C4-2B (cell line): ENCODE measurements at regions not wholly inside any gene's neighbourhood (a gene's known extent, or its start where the extent isn't known, plus 50 kb on each side); places are given as distances from the start of the nearest gene placed in this dataset.

Experiments
- H3K27ac ChIP-seq: fragments of 450-650 bp; 2 replicates; pipeline ENCODE4 v1.5.1; 2017
- CTCF ChIP-seq: fragments of 450-650 bp; conservative IDR thresholded peaks from 2 replicates; pipeline ENCODE4 v1.5.1; 2017; ENCODE audit warnings: mild to moderate bottlenecking
- ZFX ChIP-seq: fragments of 450-650 bp; IDR thresholded peaks from 2 replicates; pipeline ENCODE4 v1.6.1; 2017

GRCh38 chr11:80980227-80980626, 1539.4 kb upstream of the TENM4 start:
- H3K27ac ChIP-seq = no peak overlapping the region
- TF ChIP-seq CTCF (no peak), ZFX (no peak)

- H3K27ac ChIP-seq = no peak overlapping the region
- TF ChIP-seq ZFX (no peak), CTCF (no peak)
Measured at GRCh38 chr11:80973786-80974185, 1533.0 kb upstream of the TENM4 start.

GRCh38 chr11:80970037-80970436, 1529.2 kb upstream of the TENM4 start:
- TF ChIP-seq ZFX (no peak), CTCF (no peak)
- no peak overlapping the region for H3K27ac ChIP-seq

- TF ChIP-seq CTCF (no peak), ZFX (no peak)
- H3K27ac ChIP-seq = no peak overlapping the region
Measured at GRCh38 chr11:80967649-80968048, 1526.8 kb upstream of the TENM4 start.

- no peak overlapping the region for H3K27ac ChIP-seq
- TF ChIP-seq ZFX (no peak), CTCF (no peak)
Measured at GRCh38 chr11:80960381-80961029, 1519.7 kb upstream of the TENM4 start.

GRCh38 chr11:80959751-80960150, 1518.9 kb upstream of the TENM4 start:
- H3K27ac ChIP-seq = no peak overlapping the region

GRCh38 chr11:80958987-80959386, 1518.2 kb upstream of the TENM4 start:
- H3K27ac ChIP-seq = peak overlapping the region; percentile 42; the same call in 1 of the 2 replicates
- TF ChIP-seq CTCF (no peak), ZFX (no peak)

More at GRCh38 chr11:80959751-80960150, 1518.9 kb upstream of the TENM4 start:
- TF ChIP-seq ZFX = no peak
- no peak for TF ChIP-seq CTCF
